ENCODE measurements at regions not wholly inside any gene's neighbourhood (a gene's known extent, or its start where the extent isn't known, plus 50 kb on each side); places are given as distances from the start of the nearest gene placed in this dataset.
"Not testable (repeated sequence)": the region's sequence is repeated elsewhere in the genome, so short reads cannot be mapped to it uniquely, and the experiment has no call there.

- no peak for DNase-seq
These were observed 96.7 kb upstream of the CLINT1 start for GRCh38 chr5:157955541-157956172.

GRCh38 chr5:157952374-157952685, 93.4 kb upstream of the CLINT1 start:
- DNase-seq = no peak

- no peak for DNase-seq
These were observed 92.9 kb upstream of the CLINT1 start for GRCh38 chr5:157951673-157952373.

- no peak for DNase-seq
These were observed 90.6 kb upstream of the CLINT1 start for GRCh38 chr5:157949520-157949919.

- peak; percentile 72 for DNase-seq
These were observed 89.9 kb upstream of the CLINT1 start for GRCh38 chr5:157948738-157949410.

GRCh38 chr5:157947156-157947555, 88.2 kb upstream of the CLINT1 start:
- DNase-seq = no peak

GRCh38 chr5:157945822-157946221, 86.9 kb upstream of the CLINT1 start:
- not testable (repeated sequence) for DNase-seq

- DNase-seq = no peak
These were observed 86.0 kb upstream of the CLINT1 start for GRCh38 chr5:157944938-157945337.

- no peak for DNase-seq
These were observed 85.2 kb upstream of the CLINT1 start for GRCh38 chr5:157944077-157944633.

- DNase-seq = no peak
These were observed 83.7 kb upstream of the CLINT1 start for GRCh38 chr5:157942595-157942994.

GRCh38 chr5:157941616-157942015, 82.7 kb upstream of the CLINT1 start:
- no peak for DNase-seq

GRCh38 chr5:157938101-157938500, 79.2 kb upstream of the CLINT1 start:
- not testable (repeated sequence) for DNase-seq

- DNase-seq = not testable (repeated sequence)
These were observed 78.0 kb upstream of the CLINT1 start for GRCh38 chr5:157936776-157937501.

GRCh38 chr5:157934600-157934999, 75.7 kb upstream of the CLINT1 start:
- no peak for DNase-seq

- DNase-seq = no peak
These were observed 74.1 kb upstream of the CLINT1 start for GRCh38 chr5:157933005-157933404.

GRCh38 chr5:157930710-157931109, 71.8 kb upstream of the CLINT1 start:
- DNase-seq = no peak

GRCh38 chr5:157926977-157927376, 68.0 kb upstream of the CLINT1 start:
- no peak for DNase-seq

- DNase-seq = no peak
These were observed 67.1 kb upstream of the CLINT1 start for GRCh38 chr5:157925786-157926671.

- DNase-seq = no peak
These were observed 66.2 kb upstream of the CLINT1 start for GRCh38 chr5:157924931-157925729.

GRCh38 chr5:157924490-157924889, 65.5 kb upstream of the CLINT1 start:
- DNase-seq = no peak

- no peak for DNase-seq
These were observed 64.8 kb upstream of the CLINT1 start for GRCh38 chr5:157923765-157924164.

Measured in activated T-cell treated with anti-CD3 and anti-CD28 coated beads for 4 hours (primary cell).